HG03039 (cell line): ENCODE measurements at regions not wholly inside any gene's neighbourhood (a gene's known extent, or its start where the extent isn't known, plus 50 kb on each side); places are given as distances from the start of the nearest gene placed in this dataset.
"Not testable (repeated sequence)": the region's sequence is repeated elsewhere in the genome, so short reads cannot be mapped to it uniquely, and the experiment has no call there.

Source experiments
- ATAC-seq: cut with Tn5 transposase; IDR thresholded peaks from one replicate; pipeline ENCODE4 v1.9.1; 2021; ENCODE audit warnings: mild to moderate bottlenecking, moderate library complexity; ENCODE audit not compliant: unreplicated experiment

GRCh38 chr5:115439042-115439441, 105.5 kb downstream of the FEM1C start:
- no peak for ATAC-seq

- no peak for ATAC-seq
Observed at GRCh38 chr5:115435778-115436712, 108.5 kb downstream of the FEM1C start.

GRCh38 chr5:115435065-115435777, 109.4 kb downstream of the FEM1C start:
- no peak for ATAC-seq

GRCh38 chr5:115433918-115434317, 110.7 kb downstream of the FEM1C start:
- peak; percentile 65 for ATAC-seq

- no peak for ATAC-seq
Observed at GRCh38 chr5:115432691-115433090, 111.9 kb downstream of the FEM1C start.

- ATAC-seq = no peak
Observed at GRCh38 chr5:115431116-115431515, 113.5 kb downstream of the FEM1C start.

- no peak for ATAC-seq
Observed at GRCh38 chr5:115430374-115430773, 114.2 kb downstream of the FEM1C start.

GRCh38 chr5:115429345-115429940, 115.1 kb downstream of the FEM1C start:
- ATAC-seq = no peak

- no peak for ATAC-seq
Observed at GRCh38 chr5:115428676-115429075, 115.9 kb downstream of the FEM1C start.

- ATAC-seq = no peak
Observed at GRCh38 chr5:115428248-115428647, 116.3 kb downstream of the FEM1C start.

- no peak for ATAC-seq
Observed at GRCh38 chr5:115424446-115424845, 120.1 kb downstream of the FEM1C start.

GRCh38 chr5:115424030-115424429, 120.5 kb downstream of the FEM1C start:
- no peak for ATAC-seq

- no peak for ATAC-seq
Observed at GRCh38 chr5:115423541-115423940, 121.0 kb downstream of the FEM1C start.

GRCh38 chr5:115423051-115423450, 121.5 kb downstream of the FEM1C start:
- no peak for ATAC-seq

GRCh38 chr5:115420812-115421211, 123.8 kb downstream of the FEM1C start:
- not testable (repeated sequence) for ATAC-seq

GRCh38 chr5:115419846-115420585, 123.6 kb upstream of the CCDC112 start:
- ATAC-seq = no peak

GRCh38 chr5:115418788-115419187, 122.3 kb upstream of the CCDC112 start:
- ATAC-seq = no peak

GRCh38 chr5:115417076-115417475, 120.6 kb upstream of the CCDC112 start:
- no peak for ATAC-seq

- ATAC-seq = peak; percentile 72
Observed at GRCh38 chr5:115415143-115415491, 118.7 kb upstream of the CCDC112 start.

GRCh38 chr5:115414406-115415142, 118.1 kb upstream of the CCDC112 start:
- peak; percentile 32 for ATAC-seq
